ENCODE measurements at regions not wholly inside any gene's neighbourhood (a gene's known extent, or its start where the extent isn't known, plus 50 kb on each side); places are given as distances from the start of the nearest gene placed in this dataset.

GRCh38 chr15:70521576-70522322 is 241.6 kb downstream of the UACA start:
- TF ChIP-seq EZH2phosphoT487 (IDR thresholded peaks at IDR 0.05; ENCODE audit: borderline replicate concordance, low read length) (no peak), CTCF (IDR thresholded peaks at IDR 0.05; ENCODE audit: low read depth, low read length, poor library complexity, severe bottlenecking) (no peak)
